Peyer's patch (tissue), 4 donors: ENCODE measurements at regions not wholly inside any gene's neighbourhood (a gene's known extent, or its start where the extent isn't known, plus 50 kb on each side); places are given as distances from the start of the nearest gene placed in this dataset.
"Not testable (repeated sequence)": the region's sequence is repeated elsewhere in the genome, so short reads cannot be mapped to it uniquely, and the experiment has no call there.

ENCODE experiments used
- CTCF ChIP-seq, 6 experiments: fragments of 450-650 bp in 4 of 6; fragments of 200-600 bp in 2 of 6; sonication (generic) in 1 of 6; IDR thresholded peaks; one replicate each; pipeline ENCODE4 v1.5.1; 2017 to 2019; ENCODE audit warnings: antibody characterized with exemption in 6 of 6, mild to moderate bottlenecking in 3 of 6, moderate library complexity in 1 of 6
- POLR2A ChIP-seq, 2 donors: fragments of 450-650 bp; IDR thresholded peaks; one replicate each; pipeline ENCODE4 v1.5.1; 2017; ENCODE audit warnings: antibody characterized with exemption in 2 of 2, mild to moderate bottlenecking in 2 of 2, moderate library complexity in 2 of 2

DNA sequence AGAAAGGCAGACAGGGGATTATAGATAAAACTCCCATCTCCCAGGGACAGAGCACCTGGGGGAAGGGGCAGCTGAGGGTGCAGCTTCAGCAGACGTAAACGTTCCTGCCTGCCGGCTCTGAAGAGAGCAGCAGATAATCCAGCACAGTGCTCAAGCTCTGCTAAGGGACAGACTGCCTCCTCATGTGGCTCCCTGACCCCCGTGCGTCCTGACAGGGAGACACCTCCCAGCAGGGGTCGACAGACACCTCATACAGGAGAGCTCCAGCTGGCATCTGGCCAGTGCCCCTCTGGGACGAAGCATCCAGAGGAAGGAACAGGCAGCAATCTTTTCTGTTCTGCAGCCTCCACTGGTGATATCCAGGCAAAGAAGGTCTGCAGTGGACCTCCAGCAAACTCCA is 333.3 kb downstream of the LNPK start:
- TF ChIP-seq POLR2A, CTCF (IDR thresholded peaks at IDR 0.05): not testable (repeated sequence)
